ENCODE measurements at regions not wholly inside any gene's neighbourhood (a gene's known extent, or its start where the extent isn't known, plus 50 kb on each side); places are given as distances from the start of the nearest gene placed in this dataset.

GRCh38 chr10:4053940-4054339 is 268.9 kb upstream of the KLF6 start:
- Histone ChIP-seq H2AFZ (no peak overlapping the region), H3K9me2 (replicated peaks; ENCODE audit: insufficient read depth) (no peaks in the 10 kb centered on the region), H3K79me2 (no peaks in the 10 kb centered on the region), H3K4me1 (ENCODE audit: insufficient read depth) (peaks cover 10% of the 10 kb centered on the region), H3K27me3 (no peaks in the 10 kb centered on the region), H3K27ac (no peak overlapping the region), H3K9me3 (ENCODE audit: low read depth) (no peaks in the 10 kb centered on the region), H4K20me1 (ENCODE audit: insufficient read depth, poor library complexity, severe bottlenecking) (no peaks in the 10 kb centered on the region), H3K4me2 (no peak overlapping the region), H3K4me3 (no peak overlapping the region), H3K36me3 (replicated peaks; ENCODE audit: insufficient read depth, low read depth) (no peaks in the 10 kb centered on the region)
- no peak for TF ChIP-seq EZH2phosphoT487 (IDR thresholded peaks at IDR 0.05; ENCODE audit: low read depth, severe bottlenecking, unreplicated experiment)
- no peak for TF ChIP-seq CTCF (IDR thresholded peaks at IDR 0.05; ENCODE audit: poor library complexity)
- no peak for TF ChIP-seq EZH2 (IDR thresholded peaks at IDR 0.05; ENCODE audit: borderline replicate concordance)
- 77% methylated on average over 8 of the region's 8 CpGs for WGBS (ENCODE audit: low lambda C conversion rate, missing lambda C conversion rate)
- no peak for DNase-seq (ENCODE audit: low spot score)

- Histone ChIP-seq H3K9me2 (replicated peaks; ENCODE audit: insufficient read depth) (no peaks in the 10 kb centered on the region), H3K9me3 (ENCODE audit: low read depth) (no peaks in the 10 kb centered on the region), H3K27me3 (no peaks in the 10 kb centered on the region), H3K4me3 (no peak overlapping the region), H3K79me2 (no peaks in the 10 kb centered on the region), H3K27ac (peak overlapping the region; percentile 53), H3K4me1 (ENCODE audit: insufficient read depth) (no peaks in the 10 kb centered on the region), H2AFZ (peak overlapping the region; percentile 20), H4K20me1 (ENCODE audit: insufficient read depth, poor library complexity, severe bottlenecking) (no peaks in the 10 kb centered on the region), H3K4me2 (peak overlapping the region; percentile 42), H3K36me3 (replicated peaks; ENCODE audit: insufficient read depth, low read depth) (no peaks in the 10 kb centered on the region)
- TF ChIP-seq EZH2 (IDR thresholded peaks at IDR 0.05; ENCODE audit: borderline replicate concordance) (no peak), CTCF (IDR thresholded peaks at IDR 0.05; ENCODE audit: poor library complexity) (no peak), EZH2phosphoT487 (IDR thresholded peaks at IDR 0.05; ENCODE audit: low read depth, severe bottlenecking, unreplicated experiment) (no peak)
- 95% methylated on average over 9 of the region's 9 CpGs for WGBS (ENCODE audit: low lambda C conversion rate, missing lambda C conversion rate)
- no peak for DNase-seq (ENCODE audit: low spot score)
Observed at GRCh38 chr10:4051641-4052151, 266.7 kb upstream of the KLF6 start.

GRCh38 chr10:4051011-4051640 is 266.1 kb upstream of the KLF6 start:
- no peak for DNase-seq (ENCODE audit: low spot score)
- Histone ChIP-seq H3K4me3 (no peak overlapping the region), H3K27me3 (no peaks in the 10 kb centered on the region), H3K4me1 (ENCODE audit: insufficient read depth) (no peaks in the 10 kb centered on the region), H4K20me1 (ENCODE audit: insufficient read depth, poor library complexity, severe bottlenecking) (no peaks in the 10 kb centered on the region), H2AFZ (peak overlapping the region; percentile 20), H3K27ac (peak overlapping the region; percentile 53), H3K9me3 (ENCODE audit: low read depth) (no peaks in the 10 kb centered on the region), H3K4me2 (peak overlapping the region; percentile 42), H3K36me3 (replicated peaks; ENCODE audit: insufficient read depth, low read depth) (no peaks in the 10 kb centered on the region), H3K9me2 (replicated peaks; ENCODE audit: insufficient read depth) (no peaks in the 10 kb centered on the region), H3K79me2 (no peaks in the 10 kb centered on the region)
- WGBS (ENCODE audit: low lambda C conversion rate, missing lambda C conversion rate), result 60% methylated on average over 8 of the region's 8 CpGs
- TF ChIP-seq EZH2phosphoT487 (IDR thresholded peaks at IDR 0.05; ENCODE audit: low read depth, severe bottlenecking, unreplicated experiment) (no peak), EZH2 (IDR thresholded peaks at IDR 0.05; ENCODE audit: borderline replicate concordance) (no peak), CTCF (IDR thresholded peaks at IDR 0.05; ENCODE audit: poor library complexity) (no peak)
